ENCODE measurements at regions not wholly inside any gene's neighbourhood (a gene's known extent, or its start where the extent isn't known, plus 50 kb on each side); places are given as distances from the start of the nearest gene placed in this dataset.

GRCh38 chr21:35430260-35430659 is 381.2 kb upstream of the RUNX1 start:
- H4K20me1 ChIP-seq (ENCODE audit: insufficient read depth, low read length), result no peaks in the 10 kb centered on the region
- no peaks in the 10 kb centered on the region; a peak in 2 of 5 replicates for H3K27me3 ChIP-seq (ENCODE audit: control insufficient read depth in 1 of 2, insufficient read depth in 2 of 2, low read length in 2 of 2)
- FAIRE-seq (no peak), ATAC-seq (no peak), DNase-seq (ENCODE audit: low spot score) (no peak)
- H3K36me3 ChIP-seq (replicated peaks in 1 of 2; ENCODE audit: control insufficient read depth in 1 of 2, insufficient read depth in 2 of 2, low read length in 2 of 2), result no peaks in the 10 kb centered on the region
- no peak overlapping the region for H2AFZ ChIP-seq (ENCODE audit: low read length)
- H3K9me3 ChIP-seq (ENCODE audit: low read length), result no peaks in the 10 kb centered on the region
- H3K4me3 ChIP-seq (replicated peaks in 1 of 3; ENCODE audit: insufficient read depth in 1 of 3, low read depth in 2 of 3, low read length in 3 of 3), result no peak overlapping the region
- 44% methylated on average over 3 of the region's 3 CpGs for WGBS (ENCODE audit: low lambda C conversion rate)
- intact Hi-C loops (cut with micrococcal nuclease; ENCODE audit: unreplicated experiment) (no loop called here), in situ Hi-C loops (cut with HindIII; ENCODE audit: extremely low pct_ligation_motif_present, low pct_unique_long_range_greater_than_20kb) (no loop called here)
- H3K79me2 ChIP-seq (ENCODE audit: insufficient read depth, low read length), result no peaks in the 10 kb centered on the region
- no peaks in the 10 kb centered on the region for H3K4me1 ChIP-seq (ENCODE audit: insufficient read depth, low read length)
- no TSS peak for BruUV-seq (replicated peaks)
- no peak overlapping the region for H3K9ac ChIP-seq (ENCODE audit: insufficient read depth, low read depth, low read length)
- ChIA-PET CTCF (ENCODE audit: low intra/inter-chr PET ratio, low total read pairs) (no interaction called here), POLR2A (no interaction called here)
- H3K27ac ChIP-seq (ENCODE audit: extremely low read length, insufficient read depth, low read length), result no peak overlapping the region
- H3K4me2 ChIP-seq (ENCODE audit: low read depth, low read length), result no peak overlapping the region
- TF ChIP-seq RBAK (CRISPR knock-in tag; IDR thresholded peaks at IDR 0.05) (no peak), ZNF704 (CRISPR knock-in tag; IDR thresholded peaks at IDR 0.05; ENCODE audit: borderline replicate concordance) (no peak), ZNF235 (CRISPR knock-in tag; IDR thresholded peaks at IDR 0.05; ENCODE audit: borderline replicate concordance) (no peak), ZNF44 (CRISPR knock-in tag; IDR thresholded peaks at IDR 0.05) (no peak), PBX2 (CRISPR knock-in tag; IDR thresholded peaks at IDR 0.05) (no peak), IKZF5 (CRISPR knock-in tag; IDR thresholded peaks at IDR 0.05) (no peak), ZNF724P (CRISPR knock-in tag; IDR thresholded peaks at IDR 0.05; ENCODE audit: borderline replicate concordance) (no peak), TBL1XR1 (IDR thresholded peaks at IDR 0.05; ENCODE audit: borderline replicate concordance, low read length, partially characterized antibody) (no peak), PHB2 (IDR thresholded peaks at IDR 0.05; ENCODE audit: partially characterized antibody) (no peak), JDP2 (CRISPR knock-in tag; IDR thresholded peaks at IDR 0.05; ENCODE audit: borderline replicate concordance) (no peak), SAFB2 (CRISPR knock-in tag; IDR thresholded peaks at IDR 0.05; ENCODE audit: borderline replicate concordance, low read depth) (no peak), KAT8 (CRISPR knock-in tag; IDR thresholded peaks at IDR 0.05) (no peak), STAG1 (CRISPR knock-in tag; IDR thresholded peaks at IDR 0.05) (no peak), FOXC1 (CRISPR knock-in tag; IDR thresholded peaks at IDR 0.05; ENCODE audit: borderline replicate concordance) (no peak), AHDC1 (CRISPR knock-in tag; IDR thresholded peaks at IDR 0.05; ENCODE audit: borderline replicate concordance) (no peak)

All from HepG2 (cell line).